ENCODE measurements at regions not wholly inside any gene's neighbourhood (a gene's known extent, or its start where the extent isn't known, plus 50 kb on each side); places are given as distances from the start of the nearest gene placed in this dataset.
A peak's percentile ranks its signal among the peaks of the same experiment; 100 is the strongest.

DNA sequence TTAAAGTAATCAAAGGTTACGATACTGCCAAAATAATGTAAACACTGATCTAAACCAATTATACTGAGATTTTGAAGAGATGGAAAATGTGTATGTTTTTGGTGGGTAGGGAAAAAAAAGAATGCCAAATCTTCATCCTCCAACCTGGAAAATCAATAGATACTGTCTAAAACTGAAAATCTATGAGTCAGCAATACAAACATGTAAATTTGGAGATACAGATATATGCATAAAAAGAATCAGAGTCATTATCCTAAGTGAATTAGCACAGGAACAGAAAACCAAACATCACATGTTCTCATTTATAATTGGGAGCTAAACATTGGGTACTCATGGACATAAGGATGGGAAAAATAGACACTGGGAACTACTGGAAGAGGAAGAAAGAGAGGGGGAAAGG lies 197.4 kb upstream of the TRPC5 start:
- H3K36me3 Mint-ChIP-seq (ENCODE audit: low read depth): no peaks in the 10 kb centered on the region
- TF ChIP-seq, protein P1, sequence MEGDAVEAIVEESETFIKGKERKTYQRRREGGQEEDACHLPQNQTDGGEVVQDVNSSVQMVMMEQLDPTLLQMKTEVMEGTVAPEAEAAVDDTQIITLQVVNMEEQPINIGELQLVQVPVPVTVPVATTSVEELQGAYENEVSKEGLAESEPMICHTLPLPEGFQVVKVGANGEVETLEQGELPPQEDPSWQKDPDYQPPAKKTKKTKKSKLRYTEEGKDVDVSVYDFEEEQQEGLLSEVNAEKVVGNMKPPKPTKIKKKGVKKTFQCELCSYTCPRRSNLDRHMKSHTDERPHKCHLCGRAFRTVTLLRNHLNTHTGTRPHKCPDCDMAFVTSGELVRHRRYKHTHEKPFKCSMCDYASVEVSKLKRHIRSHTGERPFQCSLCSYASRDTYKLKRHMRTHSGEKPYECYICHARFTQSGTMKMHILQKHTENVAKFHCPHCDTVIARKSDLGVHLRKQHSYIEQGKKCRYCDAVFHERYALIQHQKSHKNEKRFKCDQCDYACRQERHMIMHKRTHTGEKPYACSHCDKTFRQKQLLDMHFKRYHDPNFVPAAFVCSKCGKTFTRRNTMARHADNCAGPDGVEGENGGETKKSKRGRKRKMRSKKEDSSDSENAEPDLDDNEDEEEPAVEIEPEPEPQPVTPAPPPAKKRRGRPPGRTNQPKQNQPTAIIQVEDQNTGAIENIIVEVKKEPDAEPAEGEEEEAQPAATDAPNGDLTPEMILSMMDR (IDR thresholded peaks at IDR 0.05; ENCODE audit: unreplicated experiment in 3 of 3): no peak
- H3K27ac Mint-ChIP-seq: no peak overlapping the region
- H3K27me3 Mint-ChIP-seq (ENCODE audit: low read depth): peaks cover 4% of the 10 kb centered on the region
- H3K9me3 Mint-ChIP-seq: no peaks in the 10 kb centered on the region
- no peak overlapping the region for H3K4me3 Mint-ChIP-seq
- peaks cover 6% of the 10 kb centered on the region for H3K4me1 Mint-ChIP-seq

DNA sequence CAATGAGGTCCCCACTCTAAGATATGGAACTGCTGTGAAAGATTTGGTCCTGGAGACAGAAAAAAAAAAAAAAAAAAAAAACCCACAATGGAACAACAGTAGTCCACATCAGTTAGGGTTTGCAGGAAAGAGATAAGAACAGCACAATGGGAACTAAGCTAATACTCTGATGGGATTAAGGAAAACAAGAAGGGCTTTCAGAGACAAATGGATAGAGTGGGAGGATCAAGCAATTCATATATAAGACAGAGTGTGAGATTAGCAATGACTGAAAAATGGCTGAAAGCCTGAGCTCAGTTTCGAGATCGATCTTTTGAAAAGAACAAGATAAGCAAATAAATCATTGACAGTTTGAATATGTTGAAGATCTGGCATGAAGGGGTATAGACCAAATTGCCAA lies 188.4 kb upstream of the TRPC5 start:
- Mint-ChIP-seq H3K9me3 (no peaks in the 10 kb centered on the region), H3K27me3 (ENCODE audit: low read depth) (peaks cover 2% of the 10 kb centered on the region)

DNA sequence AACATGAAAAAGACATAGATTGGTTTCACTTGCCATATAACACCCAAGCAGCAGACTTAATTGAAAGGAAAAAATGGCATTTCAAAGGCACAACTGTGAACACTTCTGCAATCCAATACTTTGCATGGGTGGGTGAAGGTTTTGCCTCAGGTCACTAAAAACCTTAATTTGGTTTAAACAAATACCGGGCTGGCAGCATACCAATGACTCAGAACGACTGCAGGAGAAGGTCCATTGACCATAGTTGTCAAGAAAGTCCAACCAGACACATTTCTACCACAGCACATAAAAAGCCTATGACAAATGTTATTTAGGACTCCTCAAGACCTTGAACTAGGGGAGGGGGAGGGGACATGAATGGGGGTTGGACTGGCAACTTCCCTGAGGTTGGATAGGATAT lies 183.6 kb upstream of the TRPC5 start:
- H3K36me3 Mint-ChIP-seq (ENCODE audit: low read depth): no peaks in the 10 kb centered on the region
- no peaks in the 10 kb centered on the region for H3K9me3 Mint-ChIP-seq
- H3K27ac Mint-ChIP-seq: no peak overlapping the region
- H3K4me3 Mint-ChIP-seq: no peak overlapping the region
- H3K4me1 Mint-ChIP-seq: peaks cover 4% of the 10 kb centered on the region
- no peaks in the 10 kb centered on the region for H3K27me3 Mint-ChIP-seq (ENCODE audit: low read depth)
- TF ChIP-seq, protein P1 (IDR thresholded peaks at IDR 0.05; ENCODE audit: unreplicated experiment in 3 of 3): no peak

More for the DNA sequence above, 188.4 kb upstream of the TRPC5 start:
- Mint-ChIP-seq H3K4me3 (no peak overlapping the region), H3K27ac (no peak overlapping the region), H3K36me3 (ENCODE audit: low read depth) (no peaks in the 10 kb centered on the region), H3K4me1 (peaks cover 4% of the 10 kb centered on the region)
- TF ChIP-seq, protein P1 (IDR thresholded peaks at IDR 0.05; ENCODE audit: unreplicated experiment in 3 of 3): no peak

DNA sequence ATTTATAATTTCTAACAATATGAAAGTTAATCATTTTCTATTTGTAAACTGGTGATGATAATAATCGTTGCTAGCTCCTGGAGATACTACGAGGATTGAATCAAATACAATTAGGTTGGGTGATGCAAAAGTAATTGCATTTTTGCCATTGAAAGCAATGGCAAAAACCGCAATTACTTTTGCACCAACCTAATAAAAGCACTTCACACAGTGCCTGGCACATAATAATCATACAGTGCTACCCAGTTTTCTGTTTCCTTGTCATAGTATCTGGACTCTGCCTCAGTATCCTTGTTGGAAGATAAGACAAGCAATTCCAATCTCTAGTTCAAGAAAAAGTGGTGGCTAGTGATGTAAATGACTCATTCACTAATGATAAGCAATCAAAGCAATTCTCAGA lies 176.8 kb upstream of the TRPC5 start:
- Mint-ChIP-seq H3K9me3 (peaks cover 2% of the 10 kb centered on the region), H3K27ac (no peak overlapping the region), H3K27me3 (ENCODE audit: low read depth) (no peaks in the 10 kb centered on the region), H3K4me3 (no peak overlapping the region), H3K36me3 (ENCODE audit: low read depth) (no peaks in the 10 kb centered on the region), H3K4me1 (peaks cover 14% of the 10 kb centered on the region)
- TF ChIP-seq, protein P1 (IDR thresholded peaks at IDR 0.05; ENCODE audit: unreplicated experiment in 3 of 3): no peak

DNA sequence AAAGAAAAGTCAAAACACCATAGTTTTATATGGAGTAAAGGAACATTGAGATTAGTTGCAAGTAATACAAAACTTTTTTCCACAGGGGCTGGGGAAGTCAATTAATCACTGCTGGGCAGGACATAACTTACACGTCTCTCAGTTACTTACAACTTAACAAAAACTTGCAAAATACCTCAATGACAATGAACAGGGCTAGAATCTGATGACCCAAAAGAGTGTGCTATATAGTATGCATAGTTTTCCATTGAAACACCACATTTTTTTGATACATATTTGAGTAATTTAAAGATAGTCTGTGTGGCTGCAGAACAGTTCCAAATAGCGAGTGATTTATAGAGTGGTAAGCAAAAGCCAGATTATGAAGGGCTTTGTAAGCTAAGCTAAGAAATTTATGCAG lies 172.3 kb upstream of the TRPC5 start:
- TF ChIP-seq, protein P1 (IDR thresholded peaks at IDR 0.05; ENCODE audit: unreplicated experiment in 3 of 3): no peak
- H3K9me3 Mint-ChIP-seq: no peaks in the 10 kb centered on the region
- H3K27ac Mint-ChIP-seq: peak overlapping the region in 1 of 3 experiments; percentile 32
- H3K4me1 Mint-ChIP-seq: peaks cover 14% of the 10 kb centered on the region
- H3K27me3 Mint-ChIP-seq (ENCODE audit: low read depth): peaks cover 4% of the 10 kb centered on the region
- H3K4me3 Mint-ChIP-seq: no peak overlapping the region
- H3K36me3 Mint-ChIP-seq (ENCODE audit: low read depth): no peaks in the 10 kb centered on the region

DNA sequence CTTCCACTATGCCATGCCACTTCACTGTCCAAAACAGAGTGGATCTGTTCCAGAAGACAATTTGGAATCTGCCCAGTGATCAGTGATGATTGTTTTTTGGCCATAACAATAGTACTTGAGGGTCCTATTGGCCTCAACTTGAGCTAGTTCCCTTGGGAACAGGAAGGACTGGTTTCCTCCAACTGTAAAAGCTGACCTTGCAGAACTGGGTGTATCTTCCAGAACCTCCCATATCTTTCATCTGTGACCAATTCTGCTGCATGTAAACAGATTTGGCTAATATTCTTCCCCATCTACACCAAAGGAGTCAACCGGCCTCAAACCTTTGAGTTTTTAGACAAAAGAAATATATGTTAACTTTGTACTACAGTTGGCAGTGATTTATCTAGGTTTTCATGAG lies 165.1 kb upstream of the TRPC5 start:
- TF ChIP-seq, protein P1 (IDR thresholded peaks at IDR 0.05; ENCODE audit: unreplicated experiment in 3 of 3): no peak
- Mint-ChIP-seq H3K4me3 (no peak overlapping the region), H3K27ac (no peak overlapping the region), H3K4me1 (no peaks in the 10 kb centered on the region), H3K27me3 (ENCODE audit: low read depth) (peaks cover 7% of the 10 kb centered on the region), H3K36me3 (ENCODE audit: low read depth) (no peaks in the 10 kb centered on the region), H3K9me3 (peaks cover 11% of the 10 kb centered on the region)

Measured in nephron (organoid).